ENCODE measurements at regions not wholly inside any gene's neighbourhood (a gene's known extent, or its start where the extent isn't known, plus 50 kb on each side); places are given as distances from the start of the nearest gene placed in this dataset.

GRCh38 chr5:125587631-125588030 is 835.6 kb upstream of the GRAMD2B start:
- no peak for DNase-seq

GRCh38 chr5:125592856-125593255 is 830.4 kb upstream of the GRAMD2B start:
- no peak for DNase-seq

- no peak for DNase-seq
These were observed 828.1 kb upstream of the GRAMD2B start for GRCh38 chr5:125595095-125595494.

GRCh38 chr5:125595845-125596244 is 827.4 kb upstream of the GRAMD2B start:
- no peak for DNase-seq

- DNase-seq: no peak
These were observed 825.9 kb upstream of the GRAMD2B start for GRCh38 chr5:125597338-125597737.

GRCh38 chr5:125600559-125600958 is 822.6 kb upstream of the GRAMD2B start:
- DNase-seq: no peak

GRCh38 chr5:125602184-125602583 is 821.0 kb upstream of the GRAMD2B start:
- no peak for DNase-seq

GRCh38 chr5:125603321-125603720 is 819.9 kb upstream of the GRAMD2B start:
- no peak for DNase-seq

- no peak for DNase-seq
These were observed 819.1 kb upstream of the GRAMD2B start for GRCh38 chr5:125604104-125604503.

- DNase-seq: no peak
These were observed 816.2 kb upstream of the GRAMD2B start for GRCh38 chr5:125607018-125607417.

GRCh38 chr5:125609011-125609410 is 814.2 kb upstream of the GRAMD2B start:
- DNase-seq: no peak

GRCh38 chr5:125610892-125611291 is 812.3 kb upstream of the GRAMD2B start:
- DNase-seq: no peak

GRCh38 chr5:125611541-125611940 is 811.7 kb upstream of the GRAMD2B start:
- no peak for DNase-seq

GRCh38 chr5:125612181-125612721 is 811.0 kb upstream of the GRAMD2B start:
- DNase-seq: peak; percentile 98 to 99

- DNase-seq: no peak
These were observed 810.4 kb upstream of the GRAMD2B start for GRCh38 chr5:125612776-125613175.

- no peak for DNase-seq
These were observed 793.0 kb upstream of the GRAMD2B start for GRCh38 chr5:125630237-125630636.

GRCh38 chr5:125633523-125633922 is 789.7 kb upstream of the GRAMD2B start:
- DNase-seq: no peak

GRCh38 chr5:125634216-125634835 is 788.9 kb upstream of the GRAMD2B start:
- peak; percentile 59 to 63 for DNase-seq

- DNase-seq: no peak
These were observed 783.4 kb upstream of the GRAMD2B start for GRCh38 chr5:125639858-125640257.

GRCh38 chr5:125652761-125653160 is 770.4 kb upstream of the GRAMD2B start:
- no peak for DNase-seq

- no peak for DNase-seq
These were observed 768.8 kb upstream of the GRAMD2B start for GRCh38 chr5:125654392-125654791.

- peak in 1 of 2 experiments; percentile 1 for DNase-seq
These were observed 768.1 kb upstream of the GRAMD2B start for GRCh38 chr5:125655156-125655555.

- DNase-seq: no peak
These were observed 765.3 kb upstream of the GRAMD2B start for GRCh38 chr5:125657936-125658335.

GRCh38 chr5:125659316-125660023 is 763.7 kb upstream of the GRAMD2B start:
- no peak for DNase-seq
